GM21367 (cell line): ENCODE measurements at regions not wholly inside any gene's neighbourhood (a gene's known extent, or its start where the extent isn't known, plus 50 kb on each side); places are given as distances from the start of the nearest gene placed in this dataset.
A peak's percentile ranks its signal among the peaks of the same experiment; 100 is the strongest.
"Not testable (repeated sequence)": the region's sequence is repeated elsewhere in the genome, so short reads cannot be mapped to it uniquely, and the experiment has no call there.

ENCODE experiments used
- ATAC-seq: cut with Tn5 transposase; IDR thresholded peaks from one replicate; pipeline ENCODE4 v1.9.1; 2021; ENCODE audit not compliant: unreplicated experiment

GRCh38 chr12:124477107-124477915 is 90.1 kb downstream of the NCOR2 start:
- no peak for ATAC-seq

DNA sequence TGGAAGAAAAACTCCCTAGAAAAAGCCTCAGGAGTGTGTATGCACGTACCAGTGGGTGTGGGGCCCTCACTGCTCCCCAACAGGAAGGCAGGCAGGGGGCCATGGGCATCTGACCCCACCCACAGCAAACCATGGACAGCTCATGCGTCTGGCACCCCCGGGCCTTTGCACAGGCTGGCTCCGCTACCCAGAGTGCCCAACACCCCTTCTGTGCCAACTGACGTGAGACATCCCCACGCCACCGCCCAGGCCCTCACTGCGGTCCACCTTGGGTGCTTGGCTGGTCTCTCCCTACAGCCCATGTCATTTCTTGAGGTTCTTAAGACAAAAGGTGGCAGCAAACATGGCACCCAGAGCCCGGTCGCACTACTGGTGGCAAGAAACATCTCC is 91.4 kb downstream of the NCOR2 start:
- no peak for ATAC-seq

DNA sequence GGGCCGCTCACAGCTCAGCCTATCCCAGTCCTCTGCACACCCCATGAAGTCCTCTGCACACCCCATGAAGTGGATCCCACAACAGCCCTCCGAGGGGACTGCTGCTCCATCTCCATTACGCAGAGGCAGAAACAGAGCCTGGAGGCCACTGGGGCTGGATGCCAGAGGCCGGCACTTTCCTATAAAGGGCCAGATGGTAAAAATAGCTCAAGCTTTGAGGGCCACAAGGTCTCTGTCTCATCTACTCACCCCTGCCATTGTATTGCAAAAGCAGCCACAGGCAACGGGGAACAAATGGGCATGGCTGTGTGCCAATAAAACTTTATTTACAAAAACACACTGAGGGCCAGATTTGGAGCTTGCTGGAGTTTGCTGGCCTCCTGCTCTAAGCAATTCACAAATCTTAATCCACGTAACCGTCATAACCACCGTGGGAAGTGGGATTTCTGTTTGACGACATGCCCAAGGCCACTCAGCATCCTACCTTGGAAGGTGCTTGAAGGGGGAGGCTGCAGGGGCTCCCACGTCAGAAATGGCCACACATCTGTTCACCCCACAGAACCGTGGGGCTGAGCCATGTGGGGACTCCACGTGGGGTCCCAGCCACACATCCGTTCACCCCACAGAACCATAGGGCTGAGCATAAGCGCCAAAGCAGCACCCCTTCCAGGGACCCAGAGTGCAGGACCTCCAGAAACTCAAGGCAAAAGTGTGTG is 92.0 kb downstream of the NCOR2 start:
- ATAC-seq = no peak

GRCh38 chr12:124474709-124475108 is 92.7 kb downstream of the NCOR2 start:
- ATAC-seq = no peak

- no peak for ATAC-seq
These were observed 94.6 kb downstream of the NCOR2 start for GRCh38 chr12:124472690-124473279.

- no peak for ATAC-seq
These were observed 95.6 kb downstream of the NCOR2 start for GRCh38 chr12:124471828-124472227.

- ATAC-seq = no peak
These were observed 96.6 kb downstream of the NCOR2 start for GRCh38 chr12:124470806-124471205.

- no peak for ATAC-seq
These were observed 97.3 kb downstream of the NCOR2 start for GRCh38 chr12:124470139-124470538.

- no peak for ATAC-seq
These were observed 98.1 kb downstream of the NCOR2 start for GRCh38 chr12:124469193-124469888.

- not testable (repeated sequence) for ATAC-seq
These were observed 99.9 kb downstream of the NCOR2 start for GRCh38 chr12:124467549-124467948.

GRCh38 chr12:124466216-124467128 is 100.9 kb downstream of the NCOR2 start:
- ATAC-seq = peak; percentile 88

DNA sequence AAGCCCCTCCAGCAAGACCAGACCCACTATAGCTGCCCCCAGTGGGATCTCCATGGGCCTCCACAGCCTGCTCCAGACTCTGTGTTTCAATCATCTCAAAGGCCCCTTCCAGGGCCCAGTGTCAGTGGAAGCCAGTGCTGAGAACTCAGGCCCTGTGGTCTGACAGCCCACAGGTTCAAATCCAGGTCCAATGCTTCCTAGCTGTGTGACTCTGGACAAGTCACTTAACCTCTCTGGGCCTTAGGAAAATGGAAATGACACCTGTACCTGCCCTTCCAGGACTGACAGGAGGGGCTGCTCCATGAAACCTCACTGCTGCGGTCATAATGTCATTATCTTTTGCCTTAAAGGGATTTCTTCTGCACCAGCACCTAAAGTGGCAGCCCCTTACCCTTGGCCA is 101.9 kb downstream of the NCOR2 start:
- no peak for ATAC-seq

GRCh38 chr12:124464830-124465229 is 102.6 kb downstream of the NCOR2 start:
- ATAC-seq = no peak

DNA sequence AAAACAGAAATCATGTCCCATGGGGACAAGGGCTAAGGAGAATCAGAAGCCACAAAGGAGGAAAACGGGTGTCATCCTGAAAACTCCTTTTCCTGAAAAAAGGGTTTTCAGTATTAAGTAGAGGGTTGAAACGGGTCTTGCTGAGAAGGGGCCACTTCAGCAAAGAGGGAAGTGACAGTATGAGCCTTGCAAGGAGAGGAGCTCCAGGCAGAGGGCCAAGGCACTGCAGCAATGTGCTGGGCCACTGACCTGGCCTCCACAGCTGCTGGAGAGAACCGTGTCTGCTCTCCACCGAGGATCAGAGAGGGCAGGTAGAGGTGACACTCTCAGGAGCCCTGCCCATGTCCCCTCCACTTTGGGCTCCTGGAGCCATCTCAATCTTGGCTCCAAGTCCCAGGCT is 103.3 kb downstream of the NCOR2 start:
- no peak for ATAC-seq

DNA sequence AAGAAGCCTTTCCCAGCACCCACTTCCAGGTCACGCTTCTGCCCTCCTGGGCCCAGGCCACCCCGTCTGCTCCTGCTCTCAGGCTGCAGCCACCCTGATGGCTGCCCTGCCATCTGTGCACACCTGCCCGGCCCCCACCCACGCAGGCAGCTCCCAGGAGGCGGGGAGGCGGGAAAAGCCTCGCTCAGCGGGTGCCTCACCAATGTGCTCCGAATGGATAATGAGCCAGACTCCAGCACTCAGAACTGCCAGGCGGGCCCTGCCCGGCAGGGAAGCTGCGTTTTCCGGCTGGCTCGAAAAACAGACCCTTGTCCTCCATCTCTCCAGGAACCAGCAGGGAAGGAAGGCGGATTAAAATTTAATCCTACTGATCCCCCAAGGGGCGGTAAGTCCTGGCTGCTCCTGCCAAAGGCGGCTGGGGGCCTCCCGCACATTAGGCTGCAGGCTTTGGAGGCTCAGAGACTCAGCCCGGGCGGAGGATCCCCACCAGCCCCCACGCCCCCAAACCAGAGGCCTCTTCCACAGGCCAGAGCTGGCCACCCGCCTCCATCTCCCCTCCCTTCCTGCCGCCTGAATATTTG is 104.0 kb downstream of the NCOR2 start:
- ATAC-seq = no peak

GRCh38 chr12:124462750-124463149 is 104.7 kb downstream of the NCOR2 start:
- ATAC-seq = no peak

- ATAC-seq = no peak
These were observed 105.4 kb downstream of the NCOR2 start for GRCh38 chr12:124461851-124462623.

- ATAC-seq = no peak
These were observed 106.2 kb downstream of the NCOR2 start for GRCh38 chr12:124461241-124461673.

GRCh38 chr12:124460771-124461170 is 106.6 kb downstream of the NCOR2 start:
- ATAC-seq = no peak
